ENCODE measurements at regions not wholly inside any gene's neighbourhood (a gene's known extent, or its start where the extent isn't known, plus 50 kb on each side); places are given as distances from the start of the nearest gene placed in this dataset.
A peak's percentile ranks its signal among the peaks of the same experiment; 100 is the strongest.

DNA sequence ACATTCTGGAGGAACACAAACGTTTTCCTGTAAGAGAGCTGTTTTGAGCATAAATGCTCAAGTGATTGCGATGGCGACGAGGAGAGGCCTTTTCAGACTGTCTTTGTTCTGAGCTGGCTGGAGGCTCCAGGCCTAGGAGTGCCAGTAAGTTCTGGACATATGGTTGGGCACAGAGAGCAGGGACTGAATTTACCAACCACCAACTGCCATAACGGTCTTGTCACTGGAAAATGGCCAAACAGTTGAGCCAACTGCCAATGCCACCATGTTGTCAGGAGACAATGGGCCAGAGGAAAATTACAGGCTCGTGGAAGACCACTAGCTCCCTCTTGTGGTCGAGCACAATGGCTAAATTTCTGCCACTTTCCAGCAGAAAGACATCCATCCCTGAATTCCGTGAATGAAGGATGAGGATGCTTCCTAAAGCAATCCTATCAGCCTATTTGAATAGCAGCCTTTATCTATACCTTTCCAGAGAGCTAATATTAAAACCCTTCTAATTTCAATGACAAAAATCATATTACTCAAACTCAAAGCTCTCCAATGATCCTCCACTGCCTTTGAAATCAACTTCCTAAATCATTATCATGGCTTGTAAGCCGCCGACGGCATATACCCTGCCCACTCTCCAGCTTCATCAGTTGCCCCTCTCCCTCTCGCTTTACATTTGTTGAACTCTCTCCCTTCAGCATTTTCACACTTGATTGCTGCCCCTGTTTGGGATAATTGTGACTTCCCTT, 66.9 kb upstream of the GLIS3 start:
- Mint-ChIP-seq H3K9me3 (ENCODE audit: low read depth, unreplicated experiment) (no peaks in the 10 kb centered on the region), H3K27ac (ENCODE audit: unreplicated experiment) (no peak overlapping the region), H3K4me1 (ENCODE audit: low read depth, unreplicated experiment) (peaks cover 4% of the 10 kb centered on the region), H3K36me3 (ENCODE audit: insufficient read depth, unreplicated experiment) (no peaks in the 10 kb centered on the region), H3K27me3 (ENCODE audit: unreplicated experiment) (no peaks in the 10 kb centered on the region), H3K4me3 (ENCODE audit: low read depth, unreplicated experiment) (no peak overlapping the region)
- CTCF ChIA-PET, result interaction anchor here (1.2 to 1.6 kb wide), 2 partner anchors 51 to 634 kb away, joined by 7 to 8 read pairs; no protein-coding TSS in a partner anchor
- peak; percentile 68 for TF ChIP-seq CTCF (IDR thresholded peaks at IDR 0.05; ENCODE audit: unreplicated experiment)
- no TSS peak for BruUV-seq (replicated peaks)
- intact Hi-C loops (cut with micrococcal nuclease; ENCODE audit: unreplicated experiment), result loop anchor here (1.0 kb wide), 1 partner anchor 51 kb away; no protein-coding TSS in a partner anchor
- DNase-seq, result peak; percentile 42

- intact Hi-C loops (cut with micrococcal nuclease; ENCODE audit: unreplicated experiment), result no loop called here
- no peak for DNase-seq
- no peaks in the 10 kb centered on the region for H3K4me1 Mint-ChIP-seq (ENCODE audit: low read depth, unreplicated experiment)
- H3K9me3 Mint-ChIP-seq (ENCODE audit: low read depth, unreplicated experiment), result no peaks in the 10 kb centered on the region
- TF ChIP-seq CTCF (IDR thresholded peaks at IDR 0.05; ENCODE audit: unreplicated experiment), result no peak
- no peak overlapping the region for H3K4me3 Mint-ChIP-seq (ENCODE audit: low read depth, unreplicated experiment)
- H3K27ac Mint-ChIP-seq (ENCODE audit: unreplicated experiment), result no peak overlapping the region
- no TSS peak for BruUV-seq (replicated peaks)
- CTCF ChIA-PET, result no interaction called here
- no peaks in the 10 kb centered on the region for H3K27me3 Mint-ChIP-seq (ENCODE audit: unreplicated experiment)
- no peaks in the 10 kb centered on the region for H3K36me3 Mint-ChIP-seq (ENCODE audit: insufficient read depth, unreplicated experiment)
Observed at GRCh38 chr9:4365055-4365454, 65.2 kb upstream of the GLIS3 start.

DNA sequence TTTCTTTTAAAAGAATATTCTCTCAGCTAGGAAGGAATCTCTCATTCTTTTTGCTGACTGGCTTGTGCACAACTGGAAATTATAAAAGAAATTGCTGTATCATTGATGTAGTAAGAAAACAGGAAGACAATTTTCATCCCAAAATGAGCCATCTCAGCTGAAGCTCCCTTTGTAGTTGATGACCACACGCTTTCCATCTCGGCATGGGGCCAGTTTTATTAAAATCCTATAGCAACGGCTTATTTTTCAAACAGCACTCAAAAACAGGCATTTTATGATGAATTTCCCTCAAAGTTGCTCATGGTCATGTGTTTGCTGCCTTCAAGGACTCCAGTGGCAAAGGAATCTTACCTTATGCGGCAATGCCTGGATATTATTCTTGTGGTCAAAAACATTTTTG, 62.4 kb upstream of the GLIS3 start:
- no peaks in the 10 kb centered on the region for H3K4me1 Mint-ChIP-seq (ENCODE audit: low read depth, unreplicated experiment)
- intact Hi-C loops (cut with micrococcal nuclease; ENCODE audit: unreplicated experiment), result no loop called here
- H3K27me3 Mint-ChIP-seq (ENCODE audit: unreplicated experiment), result no peaks in the 10 kb centered on the region
- no peaks in the 10 kb centered on the region for H3K36me3 Mint-ChIP-seq (ENCODE audit: insufficient read depth, unreplicated experiment)
- no peak for DNase-seq
- CTCF ChIA-PET, result no interaction called here
- TF ChIP-seq CTCF (IDR thresholded peaks at IDR 0.05; ENCODE audit: unreplicated experiment), result no peak
- no peak overlapping the region for H3K4me3 Mint-ChIP-seq (ENCODE audit: low read depth, unreplicated experiment)
- BruUV-seq (replicated peaks), result no TSS peak
- H3K27ac Mint-ChIP-seq (ENCODE audit: unreplicated experiment), result no peak overlapping the region
- H3K9me3 Mint-ChIP-seq (ENCODE audit: low read depth, unreplicated experiment), result no peaks in the 10 kb centered on the region

- no peaks in the 10 kb centered on the region for H3K36me3 Mint-ChIP-seq (ENCODE audit: insufficient read depth, unreplicated experiment)
- CTCF ChIA-PET, result no interaction called here
- no peak for DNase-seq
- TF ChIP-seq CTCF (IDR thresholded peaks at IDR 0.05; ENCODE audit: unreplicated experiment), result no peak
- no peaks in the 10 kb centered on the region for H3K4me1 Mint-ChIP-seq (ENCODE audit: low read depth, unreplicated experiment)
- H3K27me3 Mint-ChIP-seq (ENCODE audit: unreplicated experiment), result no peaks in the 10 kb centered on the region
- H3K27ac Mint-ChIP-seq (ENCODE audit: unreplicated experiment), result no peak overlapping the region
- intact Hi-C loops (cut with micrococcal nuclease; ENCODE audit: unreplicated experiment), result no loop called here
- no peak overlapping the region for H3K4me3 Mint-ChIP-seq (ENCODE audit: low read depth, unreplicated experiment)
- BruUV-seq (replicated peaks), result no TSS peak
- no peaks in the 10 kb centered on the region for H3K9me3 Mint-ChIP-seq (ENCODE audit: low read depth, unreplicated experiment)
Observed at GRCh38 chr9:4359016-4359415, 59.1 kb upstream of the GLIS3 start.
